ENCODE measurements at regions not wholly inside any gene's neighbourhood (a gene's known extent, or its start where the extent isn't known, plus 50 kb on each side); places are given as distances from the start of the nearest gene placed in this dataset.

GRCh38 chr4:149973181-149973580 lies 105.1 kb upstream of the DCLK2 start:
- no peak for DNase-seq (ENCODE audit: extremely low spot score, unreplicated experiment)
- H3K27ac Mint-ChIP-seq, result no peak overlapping the region
- H3K9me3 Mint-ChIP-seq, result no peaks in the 10 kb centered on the region
- no peak for TF ChIP-seq CTCF (conservative IDR thresholded peaks at IDR 0.05)
- no peaks in the 10 kb centered on the region for H3K4me1 Mint-ChIP-seq (ENCODE audit: unreplicated experiment)
- no peaks in the 10 kb centered on the region for H3K36me3 Mint-ChIP-seq
- peaks cover 2% of the 10 kb centered on the region for H3K27me3 Mint-ChIP-seq
- H3K4me3 Mint-ChIP-seq, result no peak overlapping the region

DNA sequence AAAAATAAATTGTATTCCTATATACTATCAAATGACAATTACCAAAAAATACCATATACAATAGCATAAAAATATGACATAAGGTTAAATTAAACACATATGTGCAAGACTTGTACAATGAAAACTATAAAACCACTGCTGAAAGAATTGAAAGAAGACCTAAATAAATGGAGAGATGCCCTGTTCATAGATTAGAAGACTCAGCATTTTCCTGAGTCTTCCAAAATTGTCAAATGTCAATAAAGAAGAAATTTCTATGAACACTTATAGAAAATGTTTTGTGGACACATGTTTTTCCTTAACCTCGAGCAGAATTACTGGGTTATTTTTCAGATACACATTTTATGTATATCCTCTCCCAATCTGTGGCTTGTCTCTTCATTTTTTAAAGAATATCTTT lies 103.1 kb upstream of the DCLK2 start:
- H3K36me3 Mint-ChIP-seq, result no peaks in the 10 kb centered on the region
- no peak overlapping the region for H3K4me3 Mint-ChIP-seq
- TF ChIP-seq CTCF (conservative IDR thresholded peaks at IDR 0.05), result no peak
- no peak overlapping the region for H3K27ac Mint-ChIP-seq
- peaks cover under 1% of the 10 kb centered on the region for H3K4me1 Mint-ChIP-seq (ENCODE audit: unreplicated experiment)
- H3K27me3 Mint-ChIP-seq, result no peaks in the 10 kb centered on the region
- no peaks in the 10 kb centered on the region for H3K9me3 Mint-ChIP-seq
- no peak for DNase-seq (ENCODE audit: extremely low spot score, unreplicated experiment)

DNA sequence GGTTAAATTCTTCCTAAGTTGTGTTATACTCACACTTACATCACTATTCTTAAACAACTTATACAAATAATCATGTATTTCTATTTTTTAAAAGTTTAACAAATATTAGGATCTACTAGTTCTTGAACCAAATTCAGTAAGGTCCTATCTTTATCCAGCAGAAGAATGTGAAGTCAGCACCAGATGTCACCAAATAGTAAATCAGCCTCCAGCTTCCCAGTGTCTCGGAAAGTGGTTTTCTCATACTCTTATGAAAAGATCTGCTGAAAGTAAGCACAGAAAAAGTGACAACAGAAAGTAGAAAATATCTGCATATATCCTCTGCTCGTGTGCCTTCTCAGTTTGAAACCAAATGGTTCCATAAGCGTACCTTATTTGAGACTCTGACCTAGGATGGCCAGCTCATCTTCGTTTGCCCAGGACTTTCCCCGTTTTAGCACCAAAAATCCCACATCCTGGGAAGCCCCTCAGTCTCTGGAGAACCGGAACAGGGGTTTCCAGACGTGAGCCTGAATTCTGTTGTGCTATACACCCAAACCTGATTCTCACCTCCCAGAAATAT lies 98.0 kb upstream of the DCLK2 start:
- peaks cover 5% of the 10 kb centered on the region for H3K9me3 Mint-ChIP-seq
- peaks cover 34% of the 10 kb centered on the region for H3K4me1 Mint-ChIP-seq (ENCODE audit: unreplicated experiment)
- H3K4me3 Mint-ChIP-seq, result no peak overlapping the region
- DNase-seq (ENCODE audit: extremely low spot score, unreplicated experiment), result no peak
- H3K27ac Mint-ChIP-seq, result no peak overlapping the region
- H3K27me3 Mint-ChIP-seq, result peaks cover 10% of the 10 kb centered on the region
- H3K36me3 Mint-ChIP-seq, result no peaks in the 10 kb centered on the region
- TF ChIP-seq CTCF (conservative IDR thresholded peaks at IDR 0.05), result no peak

- no peak overlapping the region for H3K4me3 Mint-ChIP-seq
Measured at GRCh38 chr4:149980941-149981340, 97.3 kb upstream of the DCLK2 start.

GRCh38 chr4:149983401-149983800 lies 94.8 kb upstream of the DCLK2 start:
- H3K36me3 Mint-ChIP-seq, result no peaks in the 10 kb centered on the region
- no peak overlapping the region for H3K4me3 Mint-ChIP-seq
- DNase-seq (ENCODE audit: extremely low spot score, unreplicated experiment), result no peak
- no peak overlapping the region for H3K27ac Mint-ChIP-seq
- H3K9me3 Mint-ChIP-seq, result peaks cover 5% of the 10 kb centered on the region
- peaks cover 58% of the 10 kb centered on the region for H3K4me1 Mint-ChIP-seq (ENCODE audit: unreplicated experiment)
- H3K27me3 Mint-ChIP-seq, result peaks cover 10% of the 10 kb centered on the region
- no peak for TF ChIP-seq CTCF (conservative IDR thresholded peaks at IDR 0.05)

More at GRCh38 chr4:149980941-149981340, 97.3 kb upstream of the DCLK2 start:
- TF ChIP-seq CTCF (conservative IDR thresholded peaks at IDR 0.05), result peak; percentile 93
- DNase-seq (ENCODE audit: extremely low spot score, unreplicated experiment), result no peak
- H3K4me1 Mint-ChIP-seq (ENCODE audit: unreplicated experiment), result peaks cover 35% of the 10 kb centered on the region
- H3K27ac Mint-ChIP-seq, result no peak overlapping the region
- H3K9me3 Mint-ChIP-seq, result peaks cover 5% of the 10 kb centered on the region
- no peaks in the 10 kb centered on the region for H3K36me3 Mint-ChIP-seq
- peaks cover 10% of the 10 kb centered on the region for H3K27me3 Mint-ChIP-seq

DNA sequence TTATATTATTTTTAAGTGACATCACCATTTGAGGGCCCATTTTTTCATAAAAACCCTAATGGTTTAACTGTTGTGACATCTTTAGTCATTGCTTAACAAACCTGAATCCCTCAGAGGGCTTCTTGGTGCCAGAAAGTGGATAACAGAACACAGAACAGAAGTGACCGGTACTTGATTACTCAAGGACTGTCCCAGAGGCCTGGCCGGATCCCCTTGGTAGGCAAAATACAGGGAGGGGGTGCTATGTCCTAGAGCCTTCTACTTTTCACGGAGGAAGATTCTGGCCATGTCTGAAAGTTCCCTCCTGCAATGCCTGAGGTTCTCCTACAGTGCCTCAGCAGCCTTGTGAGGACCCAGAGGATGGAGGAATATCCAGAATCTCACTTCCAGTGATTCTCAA lies 94.3 kb upstream of the DCLK2 start:
- TF ChIP-seq CTCF (conservative IDR thresholded peaks at IDR 0.05), result no peak
- Mint-ChIP-seq H3K36me3 (no peaks in the 10 kb centered on the region), H3K27ac (no peak overlapping the region), H3K4me3 (no peak overlapping the region), H3K27me3 (peaks cover 10% of the 10 kb centered on the region), H3K4me1 (ENCODE audit: unreplicated experiment) (peaks cover 58% of the 10 kb centered on the region), H3K9me3 (peaks cover 5% of the 10 kb centered on the region)
- no peak for DNase-seq (ENCODE audit: extremely low spot score, unreplicated experiment)

All from type B pancreatic cell (in vitro differentiated cells).